ENCODE measurements at regions not wholly inside any gene's neighbourhood (a gene's known extent, or its start where the extent isn't known, plus 50 kb on each side); places are given as distances from the start of the nearest gene placed in this dataset.

- TF ChIP-seq CTCF (IDR thresholded peaks at IDR 0.05) = no peak
- TF ChIP-seq EZH2 (IDR thresholded peaks at IDR 0.05) = no peak
Measured at GRCh38 chr9:106296426-106296825, 566.5 kb upstream of the ZNF462 start.

Measured in neural progenitor cell (in vitro differentiated cells).